ENCODE measurements at regions not wholly inside any gene's neighbourhood (a gene's known extent, or its start where the extent isn't known, plus 50 kb on each side); places are given as distances from the start of the nearest gene placed in this dataset.

GRCh38 chr2:43157506-43158246 is 68.7 kb downstream of the ZFP36L2 start:
- 75 to 78% methylated on average over 14 of the region's 14 CpGs for WGBS, 2 donors
- DNase-seq (ENCODE audit: low spot score in 2 of 2): no peak
- H3K27me3 ChIP-seq: no peaks in the 10 kb centered on the region
- H3K4me3 ChIP-seq: no peak overlapping the region
- H3K27ac ChIP-seq: peak overlapping the region; percentile 63 to 93 (median 84)
- no peaks in the 10 kb centered on the region for H3K36me3 ChIP-seq
- no peaks in the 10 kb centered on the region for H3K9me3 ChIP-seq
- no peak for TF ChIP-seq EP300 (IDR thresholded peaks at IDR 0.05)
- H3K4me1 ChIP-seq: peaks cover 0 to 40% (median 34%) of the 10 kb centered on the region in 4 donors

- no peak for DNase-seq (ENCODE audit: low spot score in 2 of 2)
- Histone ChIP-seq H3K4me1 (peaks cover 0 to 40% (median 34%) of the 10 kb centered on the region in 4 donors), H3K4me3 (no peak overlapping the region), H3K9me3 (no peaks in the 10 kb centered on the region), H3K27ac (peak overlapping the region in 1 of 4 donors; percentile 8), H3K27me3 (no peaks in the 10 kb centered on the region), H3K36me3 (no peaks in the 10 kb centered on the region)
- TF ChIP-seq POLR2A (IDR thresholded peaks at IDR 0.05): no peak
- no peak for TF ChIP-seq EP300 (IDR thresholded peaks at IDR 0.05)
- TF ChIP-seq, protein P1, sequence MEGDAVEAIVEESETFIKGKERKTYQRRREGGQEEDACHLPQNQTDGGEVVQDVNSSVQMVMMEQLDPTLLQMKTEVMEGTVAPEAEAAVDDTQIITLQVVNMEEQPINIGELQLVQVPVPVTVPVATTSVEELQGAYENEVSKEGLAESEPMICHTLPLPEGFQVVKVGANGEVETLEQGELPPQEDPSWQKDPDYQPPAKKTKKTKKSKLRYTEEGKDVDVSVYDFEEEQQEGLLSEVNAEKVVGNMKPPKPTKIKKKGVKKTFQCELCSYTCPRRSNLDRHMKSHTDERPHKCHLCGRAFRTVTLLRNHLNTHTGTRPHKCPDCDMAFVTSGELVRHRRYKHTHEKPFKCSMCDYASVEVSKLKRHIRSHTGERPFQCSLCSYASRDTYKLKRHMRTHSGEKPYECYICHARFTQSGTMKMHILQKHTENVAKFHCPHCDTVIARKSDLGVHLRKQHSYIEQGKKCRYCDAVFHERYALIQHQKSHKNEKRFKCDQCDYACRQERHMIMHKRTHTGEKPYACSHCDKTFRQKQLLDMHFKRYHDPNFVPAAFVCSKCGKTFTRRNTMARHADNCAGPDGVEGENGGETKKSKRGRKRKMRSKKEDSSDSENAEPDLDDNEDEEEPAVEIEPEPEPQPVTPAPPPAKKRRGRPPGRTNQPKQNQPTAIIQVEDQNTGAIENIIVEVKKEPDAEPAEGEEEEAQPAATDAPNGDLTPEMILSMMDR (IDR thresholded peaks at IDR 0.05): no peak
- 86 to 89% methylated on average over 13 of the region's 13 CpGs for WGBS, 2 donors
Observed at GRCh38 chr2:43155851-43156411, 70.5 kb downstream of the ZFP36L2 start.

GRCh38 chr2:43154685-43155084 is 71.7 kb downstream of the ZFP36L2 start:
- Histone ChIP-seq H3K36me3 (no peaks in the 10 kb centered on the region), H3K27me3 (no peaks in the 10 kb centered on the region), H3K27ac (no peak overlapping the region), H3K4me3 (no peak overlapping the region), H3K9me3 (no peaks in the 10 kb centered on the region), H3K4me1 (peaks cover 0 to 33% (median 27%) of the 10 kb centered on the region in 4 donors)
- no peak for DNase-seq (ENCODE audit: low spot score in 2 of 2)
- WGBS, 2 donors: 79 to 90% methylated on average over 5 of the region's 5 CpGs
- TF ChIP-seq, protein P1 (IDR thresholded peaks at IDR 0.05): no peak
- TF ChIP-seq POLR2A (IDR thresholded peaks at IDR 0.05): no peak
- no peak for TF ChIP-seq EP300 (IDR thresholded peaks at IDR 0.05)

GRCh38 chr2:43152741-43153647 is 73.4 kb downstream of the ZFP36L2 start:
- H3K36me3 ChIP-seq: no peaks in the 10 kb centered on the region
- WGBS, 2 donors: 89 to 93% methylated on average over 6 to 9 of the region's 11 CpGs
- no peak overlapping the region for H3K4me3 ChIP-seq
- H3K9me3 ChIP-seq: no peaks in the 10 kb centered on the region
- H3K27me3 ChIP-seq: no peaks in the 10 kb centered on the region
- no peak overlapping the region for H3K27ac ChIP-seq
- no peak for DNase-seq (ENCODE audit: low spot score in 2 of 2)
- H3K4me1 ChIP-seq: peaks cover 0 to 16% (median 10%) of the 10 kb centered on the region in 4 donors
- TF ChIP-seq POLR2A (IDR thresholded peaks at IDR 0.05) (no peak), EP300 (IDR thresholded peaks at IDR 0.05) (no peak)
- TF ChIP-seq, protein P1 (IDR thresholded peaks at IDR 0.05): no peak

- Histone ChIP-seq H3K36me3 (no peaks in the 10 kb centered on the region), H3K27ac (no peak overlapping the region), H3K4me1 (peaks cover 0 to 8% (median 2%) of the 10 kb centered on the region in 4 donors), H3K9me3 (no peaks in the 10 kb centered on the region), H3K27me3 (no peaks in the 10 kb centered on the region), H3K4me3 (no peak overlapping the region)
- DNase-seq (ENCODE audit: low spot score in 2 of 2): no peak
- WGBS, 2 donors: 83 to 85% methylated on average over 8 of the region's 8 CpGs
- TF ChIP-seq EP300 (IDR thresholded peaks at IDR 0.05) (no peak), POLR2A (IDR thresholded peaks at IDR 0.05) (no peak)
- TF ChIP-seq, protein P1 (IDR thresholded peaks at IDR 0.05): no peak
Observed at GRCh38 chr2:43152186-43152585, 74.2 kb downstream of the ZFP36L2 start.

Data from tibial nerve (tissue), 4 donors.